ENCODE measurements at regions not wholly inside any gene's neighbourhood (a gene's known extent, or its start where the extent isn't known, plus 50 kb on each side); places are given as distances from the start of the nearest gene placed in this dataset.
"Not testable (repeated sequence)": the region's sequence is repeated elsewhere in the genome, so short reads cannot be mapped to it uniquely, and the experiment has no call there.

- DNase-seq = no peak
Observed at GRCh38 chr3:176302271-176302670, 895.0 kb downstream of the TBL1XR1 start.

DNA sequence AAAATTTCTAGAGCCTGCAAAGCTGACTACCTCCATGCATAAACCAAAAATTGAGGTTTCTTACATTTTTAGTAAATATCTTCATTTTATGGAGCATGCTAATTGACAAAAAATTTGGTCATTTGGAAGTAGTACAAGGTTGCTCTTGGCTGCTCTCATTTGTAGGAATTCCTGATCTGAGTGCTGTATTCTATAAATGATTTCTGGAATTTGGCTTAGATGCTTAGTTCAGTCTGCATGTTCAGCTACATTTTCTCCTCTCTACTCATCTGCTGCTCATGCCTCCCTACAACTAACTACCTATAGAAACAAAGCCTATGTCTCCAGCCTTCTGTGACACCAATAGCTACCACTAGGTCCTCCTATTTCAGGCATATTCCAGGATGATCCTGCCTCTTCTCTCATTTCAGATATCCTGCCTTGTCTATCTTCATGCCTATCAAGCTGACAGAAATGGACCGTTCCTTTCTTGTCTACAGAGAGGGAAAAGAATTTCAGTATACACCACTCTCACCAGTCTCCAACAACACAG, 901.1 kb downstream of the TBL1XR1 start:
- peak; percentile 51 for DNase-seq

GRCh38 chr3:176293276-176293675, 904.0 kb downstream of the TBL1XR1 start:
- peak; percentile 19 for DNase-seq

DNA sequence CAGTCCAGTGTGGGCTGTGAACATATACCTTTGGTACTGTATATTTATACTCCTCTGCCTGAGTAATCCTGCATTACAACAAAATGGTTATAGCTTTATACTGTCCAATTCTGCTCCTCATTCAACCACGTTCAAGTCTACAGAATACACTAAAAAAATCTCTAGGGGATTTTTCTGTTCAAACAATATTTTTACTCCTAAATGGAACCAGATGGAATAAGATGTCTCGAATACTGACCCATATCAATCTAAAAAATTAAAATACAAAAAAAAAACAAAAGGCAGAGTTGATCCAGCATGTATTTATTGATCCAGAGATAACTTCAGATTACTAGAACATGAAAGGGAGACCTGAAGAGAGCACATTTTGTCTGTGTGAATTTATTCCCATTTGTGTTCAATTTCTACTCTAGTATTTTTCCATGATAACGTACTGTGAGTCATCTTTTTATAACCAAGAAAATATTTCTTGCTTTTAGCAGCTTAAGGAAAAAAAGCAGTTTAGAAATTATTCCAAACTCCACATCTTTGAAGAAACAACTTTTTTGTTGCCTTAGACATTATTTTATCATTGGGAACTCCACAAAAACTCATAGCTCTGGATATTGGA, 910.7 kb downstream of the TBL1XR1 start:
- no peak for DNase-seq

DNA sequence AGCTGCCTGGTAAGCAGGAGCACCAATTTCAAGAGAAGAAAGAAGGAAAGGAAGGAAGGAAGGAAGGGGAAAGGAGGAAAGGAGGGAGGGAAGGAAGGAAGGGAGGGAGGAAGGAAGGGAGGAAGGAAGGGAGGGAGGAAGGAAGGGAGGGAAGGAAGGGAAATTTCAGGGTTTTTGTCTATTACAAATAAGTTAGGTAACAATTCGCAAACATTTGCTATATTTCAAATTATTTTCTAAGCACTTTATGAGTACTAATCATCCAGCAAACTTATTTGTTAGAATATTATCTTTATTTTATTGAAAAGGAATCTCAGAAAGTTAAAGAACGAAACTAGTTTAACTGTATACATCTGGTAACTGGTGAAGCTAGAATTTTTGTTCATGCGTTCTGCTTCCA, 921.7 kb downstream of the TBL1XR1 start:
- DNase-seq = no peak

DNA sequence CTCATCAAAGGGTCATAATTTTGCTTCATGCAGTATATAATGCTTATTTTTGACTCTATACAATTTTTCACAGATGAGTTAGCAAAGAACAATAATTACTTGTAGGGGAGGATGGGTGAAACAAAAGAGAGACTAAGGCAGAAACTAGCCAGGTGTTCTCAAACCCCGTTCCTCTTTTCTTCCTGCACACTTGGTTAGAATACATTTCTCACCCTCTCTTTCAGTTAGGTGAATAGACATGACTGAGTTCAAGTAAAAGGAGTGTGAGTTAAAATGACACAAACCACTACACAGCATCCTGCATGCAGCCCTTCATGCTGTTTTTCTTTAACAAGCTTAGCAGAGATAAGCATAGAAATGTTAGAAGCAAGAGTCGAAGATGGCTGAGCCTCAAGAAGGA, 922.2 kb downstream of the TBL1XR1 start:
- DNase-seq = peak; percentile 36

GRCh38 chr3:176274161-176274560, 923.1 kb downstream of the TBL1XR1 start:
- DNase-seq = peak; percentile 93

DNA sequence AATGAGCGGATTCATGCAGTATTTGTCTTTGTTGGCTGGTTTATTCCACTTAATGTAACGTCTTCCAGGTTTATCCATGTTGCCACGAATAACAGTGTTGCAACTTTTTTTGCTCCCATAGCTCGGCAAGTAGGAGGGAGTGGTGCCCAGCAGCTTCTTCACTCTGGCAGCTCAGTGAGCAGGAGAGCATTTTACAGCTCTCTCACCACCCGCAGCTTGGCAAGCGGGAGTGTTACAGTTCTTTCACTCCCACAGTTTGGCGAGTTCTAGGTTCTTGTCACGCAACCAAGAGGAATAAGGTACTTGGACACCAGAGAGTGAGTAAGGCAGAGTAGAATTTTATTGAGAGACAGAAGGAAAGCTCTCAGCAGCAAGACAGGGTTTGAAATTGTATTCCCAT, 935.2 kb downstream of the TBL1XR1 start:
- no peak for DNase-seq

DNA sequence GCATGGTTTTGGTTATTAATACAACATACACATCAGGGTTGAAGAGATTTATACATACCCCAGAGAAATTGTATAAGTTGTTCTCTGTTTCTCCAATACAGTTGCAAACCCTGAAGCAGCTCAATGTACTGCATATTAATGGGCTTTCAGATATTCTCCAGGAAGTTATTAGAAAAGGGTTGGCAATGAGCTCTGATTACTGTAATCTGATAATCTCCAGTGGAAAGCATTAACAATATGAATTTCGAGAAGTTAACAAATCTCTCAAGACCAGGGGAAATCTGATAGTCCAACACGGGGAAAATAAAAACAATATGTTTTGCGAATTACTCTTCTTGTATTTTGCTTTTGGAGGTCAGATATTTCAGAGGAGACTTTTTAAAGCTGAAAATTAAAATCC, 950.1 kb downstream of the TBL1XR1 start:
- DNase-seq = no peak

DNA sequence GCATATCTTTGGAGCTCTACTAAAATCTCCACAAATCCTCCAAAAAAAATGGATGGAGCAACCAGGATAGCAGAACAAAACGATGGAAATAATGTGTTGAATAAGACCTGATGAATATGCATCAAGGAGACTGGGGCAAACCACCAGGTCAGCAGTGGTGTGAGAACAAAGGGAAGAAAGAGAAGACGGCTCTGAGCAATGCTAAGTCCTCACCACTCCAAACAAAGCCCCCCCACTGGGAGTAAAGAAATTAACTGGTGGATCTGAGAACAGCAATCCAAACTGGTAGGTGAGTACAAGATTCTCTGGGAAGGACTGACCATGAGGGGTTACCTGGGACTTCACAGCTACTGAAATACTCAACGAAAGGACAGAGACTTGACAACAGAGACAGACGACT, 977.3 kb downstream of the TBL1XR1 start:
- DNase-seq = no peak

DNA sequence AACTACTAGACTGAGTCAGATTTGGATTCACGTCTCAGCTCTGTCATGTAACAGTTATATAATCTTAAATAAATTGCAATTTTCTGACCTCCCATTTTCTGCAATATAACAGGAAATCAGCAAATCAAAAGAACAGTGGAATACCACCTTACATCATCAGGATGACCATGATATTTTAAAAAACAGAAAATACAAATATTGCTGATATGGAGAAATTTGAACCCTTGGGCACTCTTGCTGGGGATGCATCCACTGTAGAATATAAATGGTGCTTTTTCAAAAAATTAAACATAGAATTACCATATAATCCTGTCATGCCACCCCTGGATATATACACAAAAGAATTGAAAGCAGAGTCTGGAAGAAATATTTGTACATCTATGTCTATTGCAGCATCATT, 982.5 kb downstream of the TBL1XR1 start:
- no peak for DNase-seq

DNA sequence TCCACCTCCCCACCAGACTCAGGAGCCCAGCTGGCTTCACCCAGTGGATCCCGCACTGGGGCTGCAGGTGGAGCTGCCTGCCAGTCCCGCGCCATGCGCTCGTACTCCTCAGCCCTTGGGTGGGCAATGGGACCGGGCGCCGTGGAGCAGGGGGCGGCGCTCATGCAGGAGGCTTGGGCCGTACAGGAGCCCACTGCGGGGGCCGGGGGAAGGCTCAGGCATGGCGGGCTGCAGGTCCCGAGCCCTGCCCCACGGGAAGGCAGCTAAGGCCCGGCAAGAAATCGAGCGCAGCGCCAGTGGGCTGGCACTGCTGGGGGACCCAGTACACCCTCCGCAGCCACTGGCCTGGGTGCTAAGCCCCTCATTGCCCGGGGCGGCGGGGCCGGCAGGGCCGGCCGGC, 984.0 kb downstream of the TBL1XR1 start:
- DNase-seq = not testable (repeated sequence)

GRCh38 chr3:176208915-176209314, 988.4 kb downstream of the TBL1XR1 start:
- DNase-seq = no peak

DNA sequence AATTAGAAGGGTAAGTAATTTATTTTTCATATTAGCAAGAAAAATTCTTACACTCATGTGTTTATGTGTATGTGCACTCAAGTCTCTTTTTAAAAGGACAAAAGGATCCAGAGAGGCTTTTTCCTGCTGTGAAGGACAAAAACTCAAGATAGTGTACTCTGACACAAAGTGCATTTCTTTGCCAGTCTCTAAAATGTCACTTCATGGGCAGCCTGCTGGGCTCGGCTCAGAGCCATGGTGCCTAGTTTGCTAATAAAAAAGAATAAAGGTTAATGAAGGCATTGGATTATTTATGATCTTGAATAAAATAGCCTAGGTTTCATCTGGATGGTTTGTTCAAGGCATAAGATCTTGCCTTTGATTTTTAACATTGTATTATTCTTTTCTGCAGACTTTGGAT, 989.0 kb downstream of the TBL1XR1 start:
- DNase-seq = no peak

GRCh38 chr3:176206809-176207208, 990.5 kb downstream of the TBL1XR1 start:
- DNase-seq = no peak

- no peak for DNase-seq
Observed at GRCh38 chr3:176202652-176203051, 994.6 kb downstream of the TBL1XR1 start.

- DNase-seq = no peak
Observed at GRCh38 chr3:176193032-176193730, 1004.1 kb downstream of the TBL1XR1 start.

DNA sequence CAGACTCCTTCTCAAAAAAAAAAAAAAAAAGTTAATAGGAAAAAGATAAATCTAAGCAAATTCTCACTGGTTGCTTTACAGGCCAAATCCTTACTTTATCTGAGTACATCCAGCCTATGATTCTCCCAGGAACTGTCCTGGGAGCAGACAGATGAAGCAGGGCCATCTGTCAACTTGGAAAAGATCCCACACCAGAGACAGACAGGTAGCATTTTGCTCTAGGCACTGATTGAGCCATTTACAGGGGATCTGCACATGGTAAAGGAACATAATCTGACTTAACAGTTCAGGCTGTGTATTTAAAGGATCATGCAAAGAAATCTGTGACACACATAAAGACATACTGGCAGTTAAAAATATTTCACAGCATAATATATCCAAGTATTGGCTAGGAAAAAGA, 1006.5 kb downstream of the TBL1XR1 start:
- no peak for DNase-seq

DNA sequence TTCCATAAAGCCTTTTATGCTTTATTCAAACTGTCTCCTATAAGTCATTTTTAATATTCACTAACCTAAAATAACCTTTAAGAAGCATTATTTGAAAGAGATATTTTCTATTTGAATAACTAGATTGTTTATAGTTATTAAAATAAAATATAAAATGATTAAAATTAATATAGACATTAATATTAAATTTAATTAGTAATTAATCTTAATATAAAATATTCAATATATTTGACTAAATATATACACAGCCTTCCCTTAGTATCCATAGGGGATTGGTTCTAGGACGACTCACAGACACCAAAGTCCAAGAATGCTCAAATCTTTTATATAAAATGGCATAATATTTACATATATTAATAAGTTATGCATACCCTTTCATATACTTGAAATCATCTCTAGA, 1014.1 kb downstream of the TBL1XR1 start:
- no peak for DNase-seq

DNA sequence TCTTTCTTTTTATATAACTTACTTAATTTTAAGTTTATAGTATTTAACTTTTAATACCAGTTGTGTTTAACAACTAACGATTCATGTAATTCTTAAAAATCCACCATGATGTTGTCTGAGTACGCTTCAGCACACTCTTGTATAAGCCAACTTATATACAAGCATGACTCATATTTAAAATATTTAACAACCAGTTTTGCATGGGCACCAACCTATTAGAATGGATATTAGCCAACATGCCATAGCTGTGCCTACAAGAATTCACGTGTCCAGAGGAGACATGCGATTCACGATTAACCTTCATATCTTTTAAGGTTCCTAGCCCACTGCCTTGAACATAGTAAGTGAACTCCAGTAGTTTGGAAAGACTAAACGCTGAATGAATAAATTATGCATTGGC, 1023.2 kb downstream of the TBL1XR1 start:
- no peak for DNase-seq

DNA sequence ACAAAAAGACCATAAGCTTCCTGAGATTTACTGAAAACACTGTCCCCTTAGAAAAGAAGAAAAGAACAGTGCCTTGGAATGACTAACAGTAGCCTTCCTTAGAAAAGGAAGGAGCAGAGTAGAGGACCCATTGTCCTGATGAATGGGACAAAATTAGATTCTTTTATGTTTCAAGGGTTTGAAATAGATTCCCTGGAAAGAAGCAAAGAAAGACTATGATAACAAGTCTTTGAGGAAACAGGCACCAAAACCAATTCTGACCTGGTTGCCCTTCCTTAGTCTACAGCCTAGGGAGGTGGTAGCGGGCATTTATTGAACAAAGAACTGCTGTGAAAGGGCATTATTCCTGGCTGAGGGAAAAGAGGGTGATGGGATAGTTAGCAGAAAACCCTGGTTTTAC, 1024.8 kb downstream of the TBL1XR1 start:
- DNase-seq = no peak

GRCh38 chr3:176167272-176167671, 1030.0 kb downstream of the TBL1XR1 start:
- peak; percentile 74 for DNase-seq

- peak; percentile 34 for DNase-seq
Observed at GRCh38 chr3:176160997-176161396, 1036.3 kb downstream of the TBL1XR1 start.

DNA sequence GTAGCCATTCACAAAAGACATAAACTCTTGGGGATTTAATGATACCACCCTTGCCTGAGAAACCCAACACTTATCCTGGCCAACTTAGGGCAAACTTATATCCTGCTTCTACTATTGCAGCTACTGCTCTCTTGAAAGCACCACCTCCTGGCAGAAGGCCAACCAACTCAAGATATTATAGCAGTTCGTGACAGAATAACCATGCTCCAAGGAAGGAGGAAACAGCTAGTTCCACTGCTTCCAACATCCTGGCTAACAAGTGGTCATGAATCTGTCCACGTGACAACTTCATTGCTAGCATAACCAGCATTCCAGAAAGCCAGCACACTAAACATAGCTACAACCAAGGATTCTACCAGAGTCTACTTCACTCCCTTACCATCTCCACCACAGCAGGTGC, 1037.5 kb downstream of the TBL1XR1 start:
- peak; percentile 49 for DNase-seq

DNA sequence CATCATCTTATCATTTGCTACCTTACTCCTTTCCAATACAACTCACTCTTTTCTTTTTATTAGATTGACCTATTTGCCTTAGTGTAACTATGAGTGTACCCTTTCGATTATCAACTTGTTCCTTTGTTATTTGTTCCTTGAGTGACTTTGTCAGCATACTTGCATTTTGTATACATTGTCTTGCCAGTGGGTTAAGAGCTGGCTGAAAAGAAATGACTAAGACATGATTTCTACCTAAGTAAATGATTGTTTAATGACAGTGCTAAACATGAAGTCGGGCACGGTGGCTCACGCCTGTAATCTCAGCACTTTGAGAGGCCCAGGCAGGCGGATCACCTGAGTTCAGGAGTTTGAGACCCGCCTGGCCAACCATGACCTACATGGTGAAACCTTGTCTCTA, 1042.3 kb downstream of the TBL1XR1 start:
- peak; percentile 5 for DNase-seq

All from DMS53 (cell line).